ENCODE measurements at regions not wholly inside any gene's neighbourhood (a gene's known extent, or its start where the extent isn't known, plus 50 kb on each side); places are given as distances from the start of the nearest gene placed in this dataset.

DNA sequence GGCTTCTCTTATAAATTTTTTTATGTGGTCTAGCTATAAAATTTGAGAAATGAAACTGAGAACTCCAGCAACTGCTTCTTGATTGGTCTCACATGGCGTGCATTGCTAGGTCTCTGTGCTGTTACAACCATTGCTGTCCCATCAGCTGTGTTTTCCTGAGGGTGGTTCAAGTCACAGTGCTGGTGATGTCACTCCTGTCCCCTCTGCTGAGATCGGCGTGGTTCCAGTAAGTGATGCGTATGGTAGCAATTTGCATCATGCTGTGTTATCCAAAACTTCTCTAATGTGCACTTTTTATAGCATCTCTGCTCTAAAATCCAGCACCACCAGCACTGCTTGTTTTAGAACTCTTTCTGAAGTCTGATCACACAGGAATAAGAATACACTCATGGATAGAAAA is 112.6 kb upstream of the ZNF608 start:
- ChIA-PET CTCF (interaction anchor here (0.9 kb wide), 1 partner anchor 35 kb away, joined by 3 read pairs; no protein-coding TSS in a partner anchor), POLR2A (no interaction called here)
- TF ChIP-seq, protein P1, sequence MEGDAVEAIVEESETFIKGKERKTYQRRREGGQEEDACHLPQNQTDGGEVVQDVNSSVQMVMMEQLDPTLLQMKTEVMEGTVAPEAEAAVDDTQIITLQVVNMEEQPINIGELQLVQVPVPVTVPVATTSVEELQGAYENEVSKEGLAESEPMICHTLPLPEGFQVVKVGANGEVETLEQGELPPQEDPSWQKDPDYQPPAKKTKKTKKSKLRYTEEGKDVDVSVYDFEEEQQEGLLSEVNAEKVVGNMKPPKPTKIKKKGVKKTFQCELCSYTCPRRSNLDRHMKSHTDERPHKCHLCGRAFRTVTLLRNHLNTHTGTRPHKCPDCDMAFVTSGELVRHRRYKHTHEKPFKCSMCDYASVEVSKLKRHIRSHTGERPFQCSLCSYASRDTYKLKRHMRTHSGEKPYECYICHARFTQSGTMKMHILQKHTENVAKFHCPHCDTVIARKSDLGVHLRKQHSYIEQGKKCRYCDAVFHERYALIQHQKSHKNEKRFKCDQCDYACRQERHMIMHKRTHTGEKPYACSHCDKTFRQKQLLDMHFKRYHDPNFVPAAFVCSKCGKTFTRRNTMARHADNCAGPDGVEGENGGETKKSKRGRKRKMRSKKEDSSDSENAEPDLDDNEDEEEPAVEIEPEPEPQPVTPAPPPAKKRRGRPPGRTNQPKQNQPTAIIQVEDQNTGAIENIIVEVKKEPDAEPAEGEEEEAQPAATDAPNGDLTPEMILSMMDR (IDR thresholded peaks at IDR 0.05; ENCODE audit: control extremely low read depth, extremely low read depth, low read depth, missing control alignments), result no peak
- no peak for DNase-seq (ENCODE audit: extremely low spot score)

DNA sequence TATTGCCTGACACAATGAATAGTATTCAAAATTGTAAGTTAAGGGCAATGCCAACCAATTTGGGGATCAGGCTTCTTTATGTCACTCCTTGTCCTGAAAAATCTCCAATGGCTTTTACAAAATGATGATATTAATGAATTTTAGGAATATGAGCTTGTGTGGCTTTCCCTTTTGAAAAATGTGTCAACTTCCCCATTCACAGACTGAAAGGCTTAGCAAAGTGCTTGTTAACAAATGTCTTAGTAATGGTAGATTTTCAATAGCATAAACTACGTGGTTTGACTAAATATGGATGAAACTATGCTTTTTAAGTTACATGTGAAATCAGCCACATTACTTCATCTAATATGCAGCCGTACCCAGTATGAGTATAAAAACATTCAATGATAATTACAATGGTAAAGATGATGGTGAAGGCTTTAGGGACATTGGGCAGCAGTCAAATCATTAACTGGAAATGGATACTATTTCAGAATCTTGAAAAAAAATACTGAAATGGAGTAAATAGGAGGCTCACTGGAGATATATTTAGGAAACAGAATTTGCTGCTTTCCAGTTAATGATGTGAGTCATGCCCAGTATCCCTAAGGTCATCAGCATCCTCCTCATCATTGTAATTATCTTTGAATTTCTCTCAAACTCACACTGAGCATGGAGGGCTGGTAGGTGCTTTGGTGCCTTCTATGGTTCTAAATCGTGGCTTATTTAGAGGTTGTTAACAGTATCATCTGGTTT is 113.3 kb upstream of the ZNF608 start:
- TF ChIP-seq, protein P1 (IDR thresholded peaks at IDR 0.05; ENCODE audit: control extremely low read depth, extremely low read depth, low read depth, missing control alignments), result no peak
- no peak for DNase-seq (ENCODE audit: extremely low spot score)
- ChIA-PET CTCF (no interaction called here), POLR2A (no interaction called here)

GRCh38 chr5:124860291-124860655 is 113.8 kb upstream of the ZNF608 start:
- DNase-seq (ENCODE audit: extremely low spot score), result no peak
- TF ChIP-seq, protein P1 (IDR thresholded peaks at IDR 0.05; ENCODE audit: control extremely low read depth, extremely low read depth, low read depth, missing control alignments), result no peak
- ChIA-PET CTCF (interaction anchor here (1.0 kb wide), 1 partner anchor 11 kb away, joined by 7 read pairs; no protein-coding TSS in a partner anchor), POLR2A (no interaction called here)

- ChIA-PET POLR2A (no interaction called here), CTCF (no interaction called here)
- TF ChIP-seq, protein P1 (IDR thresholded peaks at IDR 0.05; ENCODE audit: control extremely low read depth, extremely low read depth, low read depth, missing control alignments), result no peak
- no peak for DNase-seq (ENCODE audit: extremely low spot score)
Measured at GRCh38 chr5:124865066-124865465, 118.6 kb upstream of the ZNF608 start.

DNA sequence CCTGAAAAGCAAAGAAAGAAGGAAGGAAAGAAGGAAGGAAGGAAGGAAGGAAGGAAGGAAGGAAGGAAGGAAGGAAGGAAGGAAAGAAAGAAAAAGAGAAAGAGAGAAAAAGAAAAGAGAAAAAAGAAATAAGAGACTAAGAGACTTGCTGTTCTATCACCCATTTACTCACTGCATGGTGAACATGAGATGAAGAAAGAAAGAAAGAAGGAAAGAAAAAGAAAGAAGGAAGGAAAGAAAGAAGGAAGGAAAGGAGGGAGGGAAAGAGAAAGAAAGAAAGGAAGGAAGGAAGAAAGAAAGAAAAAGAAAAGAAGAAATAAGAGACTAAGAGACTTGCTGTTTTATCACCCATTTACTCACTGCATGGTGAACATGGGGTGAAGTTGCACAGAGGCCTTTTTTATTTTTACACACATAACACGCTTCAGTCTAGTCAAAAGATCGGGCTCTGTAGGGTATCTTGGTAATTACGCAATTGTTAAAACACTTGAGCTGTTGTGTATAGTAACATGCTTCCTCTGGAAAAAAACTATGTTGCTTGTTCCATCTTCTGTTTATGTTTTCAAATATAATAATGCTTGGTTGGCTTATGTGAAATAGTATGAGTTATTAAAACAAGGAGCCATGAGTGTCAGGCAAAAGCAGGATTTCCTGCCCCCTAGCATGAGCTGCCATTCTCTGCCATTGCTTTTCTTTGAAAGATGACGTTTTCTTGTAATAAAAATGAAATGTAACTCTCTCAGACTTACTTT is 119.3 kb upstream of the ZNF608 start:
- ChIA-PET CTCF (interaction anchor here (0.7 to 1.2 kb wide), 2 partner anchors 16 to 18 kb away, joined by 4 to 6 read pairs; no protein-coding TSS in a partner anchor), POLR2A (no interaction called here)
- DNase-seq (ENCODE audit: extremely low spot score), result no peak
- TF ChIP-seq, protein P1 (IDR thresholded peaks at IDR 0.05; ENCODE audit: control extremely low read depth, extremely low read depth, low read depth, missing control alignments), result no peak

DNA sequence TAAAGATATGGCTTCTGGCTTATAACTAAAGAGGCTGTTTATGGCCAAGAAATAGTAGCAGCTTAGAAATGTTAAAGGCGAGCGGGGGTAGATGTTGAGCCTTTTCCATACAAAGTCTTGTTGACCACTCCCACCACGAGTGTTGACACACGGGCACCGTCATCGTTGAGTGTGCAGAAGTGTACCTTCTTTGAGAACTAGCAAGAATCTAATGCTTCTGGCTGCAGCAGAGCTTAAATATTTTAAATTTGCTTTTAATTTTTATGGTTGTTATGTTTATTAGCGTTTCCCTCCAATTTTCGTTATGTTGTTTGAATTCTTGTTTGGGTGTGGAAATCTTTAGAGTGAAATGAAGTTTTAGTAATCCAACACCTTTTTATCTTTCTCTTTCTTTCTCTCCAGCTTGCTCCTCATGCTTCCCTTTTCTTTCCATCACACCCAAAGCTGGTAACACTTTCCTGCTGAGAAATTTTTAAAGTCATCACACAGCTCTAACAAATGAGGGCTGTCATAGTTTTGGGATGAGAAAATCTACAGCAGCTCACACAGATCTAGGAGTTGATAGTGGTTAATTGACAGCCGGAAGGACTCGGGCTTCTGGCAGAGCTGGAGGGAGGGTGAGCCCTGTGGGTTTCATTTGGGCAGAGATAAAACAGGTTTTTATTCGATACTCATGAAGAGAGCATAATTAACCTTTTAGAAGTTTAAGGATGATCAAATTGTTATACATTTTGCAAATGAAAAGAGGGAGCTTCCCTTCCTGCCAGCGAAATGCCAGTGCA is 120.1 kb upstream of the ZNF608 start:
- TF ChIP-seq, protein P1 (IDR thresholded peaks at IDR 0.05; ENCODE audit: control extremely low read depth, extremely low read depth, low read depth, missing control alignments), result no peak
- ChIA-PET CTCF (interaction anchor here (0.7 to 1.2 kb wide), 4 partner anchors 14 to 19 kb away, joined by 3 to 6 read pairs (median 4); no protein-coding TSS in a partner anchor), POLR2A (no interaction called here)
- DNase-seq (ENCODE audit: extremely low spot score), result no peak

Measured in GM10248 (cell line).